K562 (cell line): ENCODE measurements at regions not wholly inside any gene's neighbourhood (a gene's known extent, or its start where the extent isn't known, plus 50 kb on each side); places are given as distances from the start of the nearest gene placed in this dataset.

ENCODE experiments used
- CTCF ChIP-seq, 3 experiments: IDR thresholded peaks in 2 of 3; conservative IDR thresholded peaks in 1 of 3; 2 replicates each; pipeline ENCODE4 v1.5.1; 2011 to 2012; ENCODE audit warnings: low read length in 3 of 3, mild to moderate bottlenecking in 3 of 3, control low read depth in 2 of 3, improper control_type of control experiment in 1 of 3, inconsistent platforms in 1 of 3, low read depth in 1 of 3, mixed read lengths in 1 of 3, moderate library complexity in 1 of 3; ENCODE audit not compliant: insufficient read depth in 2 of 3
- DEAF1 ChIP-seq: fragments of 450-650 bp; formaldehyde crosslinking; IDR thresholded peaks from 2 replicates; pipeline ENCODE4 v1.4.0; 2020; ENCODE audit warnings: mild to moderate bottlenecking, moderate library complexity
- ZNF224 ChIP-seq: sonication (generic); formaldehyde crosslinking; IDR thresholded peaks from 2 replicates; pipeline ENCODE4 v1.8.0; 2022; ENCODE audit warnings: mild to moderate bottlenecking, missing genetic modification reagents
- ZNF280B ChIP-seq: fragments of 250-450 bp; sonication (Bioruptor Pico); IDR thresholded peaks from 2 replicates; pipeline ENCODE4 v1.5.1; 2021; ENCODE audit warnings: mild to moderate bottlenecking

DNA sequence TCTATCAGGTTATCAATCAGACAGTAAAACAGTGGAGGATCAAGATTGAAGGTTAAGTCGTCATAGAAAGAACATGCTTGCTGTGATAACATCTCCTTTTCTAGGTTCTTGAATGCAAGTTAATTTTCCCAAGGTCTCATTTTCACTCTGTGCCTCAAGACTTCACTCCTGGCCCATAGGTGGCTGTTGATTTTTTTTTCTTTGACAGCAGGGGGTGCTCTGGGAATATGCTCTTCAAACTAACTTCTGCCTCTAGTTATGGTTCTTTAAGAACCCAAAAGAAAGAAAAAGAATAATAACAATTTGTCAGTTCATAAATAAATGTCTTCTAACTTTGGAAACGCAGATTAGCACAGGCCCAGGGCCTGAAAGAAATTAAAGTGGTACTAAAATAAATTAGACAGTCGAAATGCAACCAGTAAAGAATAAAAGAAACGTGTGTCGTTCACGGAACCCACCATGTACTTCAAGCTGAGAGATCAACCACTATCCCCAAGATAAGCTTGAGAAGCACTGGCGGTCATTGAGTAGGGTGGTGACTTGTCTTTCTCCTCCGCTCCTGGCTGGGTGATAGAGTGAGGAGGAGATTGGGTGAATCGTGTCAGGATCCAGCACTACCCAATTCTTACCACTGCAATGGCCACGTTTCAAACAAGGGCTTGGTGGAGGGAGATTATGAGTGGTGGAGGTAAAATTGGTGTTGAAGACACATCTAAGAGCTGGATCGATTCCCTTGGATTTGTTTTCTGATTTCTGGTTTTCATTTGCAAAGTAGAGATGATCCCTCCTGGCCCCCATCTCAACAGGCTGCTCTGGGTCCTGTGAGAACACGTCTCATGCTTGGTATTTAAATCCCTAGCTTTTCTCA, 93.4 kb upstream of the IRX4 start (continued):
- TF ChIP-seq ZNF280B (CRISPR knock-in tag) (no peak), CTCF (IDR thresholded peaks at IDR 0.05 in 2 of 3, conservative IDR thresholded peaks at IDR 0.05 in 1 of 3; ENCODE audit: insufficient read depth in 2 of 3, low read depth in 1 of 3, low read length in 3 of 3) (peak in 2 of 3 experiments; percentile 51 to 58; a peak in 5 of 6 replicates), ZNF224 (no peak), DEAF1 (0 out of 2 replicates have a peak, but pooled peaks have one; percentile 13)
- TF ChIP-seq, all 486 proteins: peak for 3
